HepG2 (cell line): ENCODE measurements at regions not wholly inside any gene's neighbourhood (a gene's known extent, or its start where the extent isn't known, plus 50 kb on each side); places are given as distances from the start of the nearest gene placed in this dataset.

Experiments used
- ATAC-seq: fragments of 200-7000 bp; cut with Tn5 transposase; 3 replicates; pipeline ENCODE4 v1.9.1; 2020; ENCODE audit warnings: mild to moderate bottlenecking, moderate library complexity
- BruUV-seq: library from RNA; stranded (reverse); fragments of 400-500 nt; replicated peaks from 2 replicates; lab custom pipeline; 2021; lab: Mats Ljungman, UMichigan
- CTCF ChIA-PET: fragments of 300-600 bp; formaldehyde crosslinking; extraction: SDS; loops from one replicate; lab custom pipeline; 2021; ENCODE audit warnings: low total read pairs, inconsistent platforms, low intra/inter-chr PET ratio; lab: Yijun Ruan, JAX
- POLR2A ChIA-PET: fragments of 350-600 bp; sonication (Branson Sonifier 250); formaldehyde crosslinking; loops from one replicate; lab custom pipeline; 2020; ENCODE audit warnings: antibody characterized with exemption, inconsistent platforms; lab: Yijun Ruan, JAX
- DNase-seq: peaks from one replicate; pipeline ENCODE4 v3.0.0-alpha.2; 2015; ENCODE audit warnings: low spot score
- FAIRE-seq: peaks from 3 replicates; lab custom pipeline; 2011; peaks lifted over from hg19 to GRCh38; lab: Jason Lieb, UNC
- H2AFZ ChIP-seq: one replicate; pipeline ENCODE4 v1.6.1; 2011; ENCODE audit warnings: low read length, inconsistent platforms
- H3K27ac ChIP-seq: fragments of 300-600 bp; 3 replicates; pipeline ENCODE4 v1.8.0; 2011; ENCODE audit warnings: mixed run types, mild to moderate bottlenecking, mixed read lengths, low read length, inconsistent platforms; ENCODE audit not compliant: insufficient read depth; ENCODE audit errors: extremely low read length
- H3K27me3 ChIP-seq, 2 experiments: fragments of 200-600 bp in 1 of 2; 2 replicates in 1 of 2; 3 replicates in 1 of 2; pipeline versions ENCODE4 v1.6.0 to v1.8.0; 2011; ENCODE audit warnings: low read length in 2 of 2, mild to moderate bottlenecking in 2 of 2, moderate library complexity in 2 of 2, inconsistent platforms in 1 of 2; ENCODE audit not compliant: insufficient read depth in 2 of 2, control insufficient read depth in 1 of 2
- H3K36me3 ChIP-seq, 2 experiments: fragments of 200-600 bp in 1 of 2; replicated peaks in 1 of 2; 2 replicates in 1 of 2; 3 replicates in 1 of 2; pipeline versions ENCODE4 v1.5.1 to v1.8.0; 2011; ENCODE audit warnings: low read length in 2 of 2, inconsistent platforms in 1 of 2; ENCODE audit not compliant: insufficient read depth in 2 of 2, control insufficient read depth in 1 of 2
- H3K4me1 ChIP-seq: 2 replicates; pipeline ENCODE4 v1.5.1; 2012; ENCODE audit warnings: low read length, inconsistent platforms; ENCODE audit not compliant: insufficient read depth
- H3K4me2 ChIP-seq: 2 replicates; pipeline ENCODE4 v1.6.0; 2011; ENCODE audit warnings: low read depth, low read length, inconsistent platforms
- H3K4me3 ChIP-seq, 3 experiments: fragments of 200-600 bp in 1 of 3; sonication (generic), shearing (Covaris generic) in 1 of 3; replicated peaks in 1 of 3; 2 replicates each; pipeline ENCODE4 v1.5.1; 2011 to 2016; ENCODE audit warnings: low read length in 3 of 3, inconsistent platforms in 2 of 3, low read depth in 2 of 3, mild to moderate bottlenecking in 2 of 3, control low read depth in 1 of 3, mixed read lengths in 1 of 3; ENCODE audit not compliant: insufficient read depth in 1 of 3
- H3K79me2 ChIP-seq: one replicate; pipeline ENCODE4 v1.6.1; 2011; ENCODE audit warnings: low read length, inconsistent platforms; ENCODE audit not compliant: insufficient read depth
- H3K9ac ChIP-seq: 2 replicates; pipeline ENCODE4 v1.6.0; 2011; ENCODE audit warnings: mild to moderate bottlenecking, low read depth, low read length, inconsistent platforms; ENCODE audit not compliant: insufficient read depth
- H3K9me3 ChIP-seq: 2 replicates; pipeline ENCODE4 v1.5.1; 2012; ENCODE audit warnings: mild to moderate bottlenecking, low read length
- H4K20me1 ChIP-seq: 2 replicates; pipeline ENCODE4 v1.6.0; 2011; ENCODE audit warnings: inconsistent platforms, mild to moderate bottlenecking, low read length, moderate library complexity; ENCODE audit not compliant: insufficient read depth
- EP300 ChIP-seq, 3 experiments: sonication (generic) in 1 of 3; formaldehyde crosslinking in 1 of 3; IDR thresholded peaks; 2 replicates each; pipeline versions ENCODE4 v1.5.1 to v1.6.1; 2011 to 2020; ENCODE audit warnings: low read depth in 2 of 3, low read length in 2 of 3, borderline replicate concordance in 1 of 3, improper control_type of control experiment in 1 of 3, mild to moderate bottlenecking in 1 of 3, missing genetic modification reagents in 1 of 3, moderate library complexity in 1 of 3
- HOXA5 ChIP-seq: sonication (generic); formaldehyde crosslinking; IDR thresholded peaks from 2 replicates; pipeline ENCODE4 v1.4.0; 2020; ENCODE audit warnings: missing genetic modification reagents
- MEIS1 ChIP-seq: sonication (generic); formaldehyde crosslinking; IDR thresholded peaks from 2 replicates; pipeline ENCODE4 v1.9.0; 2021; ENCODE audit warnings: mild to moderate bottlenecking, missing genetic modification reagents, moderate library complexity, borderline replicate concordance
- MTF2 ChIP-seq: sonication (generic); formaldehyde crosslinking; IDR thresholded peaks from 2 replicates; pipeline ENCODE4 v1.5.0; 2020; ENCODE audit warnings: missing genetic modification reagents, borderline replicate concordance
- NCOA1 ChIP-seq: sonication (generic); formaldehyde crosslinking; IDR thresholded peaks from 2 replicates; pipeline ENCODE4 v1.9.0; 2021; ENCODE audit warnings: missing genetic modification reagents
- PHB2 ChIP-seq: fragments of 450-650 bp; IDR thresholded peaks from 2 replicates; pipeline ENCODE4 v1.6.1; 2018; ENCODE audit not compliant: partially characterized antibody
- RORA ChIP-seq: sonication (generic); formaldehyde crosslinking; IDR thresholded peaks from 2 replicates; pipeline ENCODE4 v1.5.0; 2020; ENCODE audit warnings: mild to moderate bottlenecking, missing genetic modification reagents, moderate library complexity
- SOX5 ChIP-seq: IDR thresholded peaks from 2 replicates; pipeline ENCODE4 v1.6.1; 2016; ENCODE audit warnings: borderline replicate concordance
- SP1 ChIP-seq, 2 experiments: fragments of 450-650 bp in 1 of 2; sonication (generic) in 1 of 2; formaldehyde crosslinking in 1 of 2; IDR thresholded peaks; 2 replicates each; pipeline versions ENCODE4 v1.4.0 to v1.6.1; 2016 to 2020; ENCODE audit warnings: missing genetic modification reagents in 1 of 2
- ZBTB42 ChIP-seq: sonication (generic); formaldehyde crosslinking; IDR thresholded peaks from 2 replicates; pipeline ENCODE4 v1.5.0; 2020; ENCODE audit warnings: mild to moderate bottlenecking, missing genetic modification reagents
- ZIK1 ChIP-seq: sonication (generic); formaldehyde crosslinking; IDR thresholded peaks from 2 replicates; pipeline ENCODE4 v1.5.0; 2020; ENCODE audit warnings: mild to moderate bottlenecking, low read depth, missing genetic modification reagents, borderline replicate concordance
- ZNF33A ChIP-seq: sonication (generic); formaldehyde crosslinking; IDR thresholded peaks from 2 replicates; pipeline ENCODE4 v1.5.1; 2020; ENCODE audit warnings: missing genetic modification reagents, mild to moderate bottlenecking, moderate library complexity, borderline replicate concordance
- ZNF510 ChIP-seq: sonication (generic); formaldehyde crosslinking; IDR thresholded peaks from 2 replicates; pipeline ENCODE4 v1.4.0; 2020; ENCODE audit warnings: low read depth, mild to moderate bottlenecking, missing genetic modification reagents
- ZNF547 ChIP-seq: sonication (generic); formaldehyde crosslinking; IDR thresholded peaks from 2 replicates; pipeline ENCODE4 v1.5.1; 2020; ENCODE audit warnings: mild to moderate bottlenecking, missing genetic modification reagents
- WGBS: methylation state at CpG from one replicate; pipeline ENCODE4 v1.1.6; 2017; ENCODE audit warnings: low lambda C conversion rate; 5-methylcytosine and 5-hydroxymethylcytosine counted together
- in situ Hi-C: cut with HindIII; loops from 2 replicates; pipeline ENCODE4 v1.10.0; 2017; ENCODE audit warnings: low pct_unique_long_range_greater_than_20kb; ENCODE audit not compliant: extremely low pct_ligation_motif_present
- intact Hi-C: fragments of 100-400 bp; cut with micrococcal nuclease; formaldehyde crosslinking; loops from one replicate; pipeline ENCODE4 v1.10.0; 2022; ENCODE audit not compliant: unreplicated experiment
- TF ChIP-seq, protein P1 (sequence below): fragments of 450-650 bp; IDR thresholded peaks from 2 replicates; pipeline ENCODE4 v1.6.1; 2016
- TF ChIP-seq, protein P2 (sequence below): IDR thresholded peaks from 2 replicates; pipeline ENCODE4 v1.6.1; 2016; ENCODE audit warnings: missing compliant biosample characterization, missing genetic modification reagents, borderline replicate concordance
- TF ChIP-seq, protein P3 (sequence below), 2 experiments: sonication (generic) in 1 of 2; formaldehyde crosslinking in 1 of 2; IDR thresholded peaks; 2 replicates each; pipeline versions ENCODE4 v1.5.1 to v1.6.1; 2011 to 2020; ENCODE audit warnings: borderline replicate concordance in 1 of 2, low read depth in 1 of 2, low read length in 1 of 2, mild to moderate bottlenecking in 1 of 2, missing genetic modification reagents in 1 of 2, moderate library complexity in 1 of 2

DNA sequence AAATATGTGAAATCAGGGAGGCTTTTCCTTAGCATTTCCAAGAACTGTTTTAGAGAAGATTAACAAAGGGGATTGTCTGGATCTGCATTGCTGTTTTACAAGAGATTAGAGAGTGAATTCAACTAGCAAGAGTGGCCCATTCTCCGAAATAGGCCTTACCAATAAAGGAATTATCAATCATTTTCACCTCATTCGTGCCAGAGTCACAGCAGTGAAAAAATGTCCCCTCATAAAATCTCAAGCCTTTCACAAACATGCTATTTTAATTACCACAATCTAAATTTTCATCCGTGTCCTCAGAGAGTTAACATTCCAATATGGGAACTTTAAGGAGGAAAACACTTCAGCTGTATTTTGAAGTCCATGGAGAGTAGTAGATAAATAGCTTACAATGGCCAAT is 979.6 kb downstream of the RPA4 start (continued):
- TF ChIP-seq ZIK1 (CRISPR knock-in tag) (no peak), PHB2 (no peak), ZNF547 (CRISPR knock-in tag) (no peak), RORA (CRISPR knock-in tag) (no peak), SOX5 (CRISPR knock-in tag) (no peak)
- TF ChIP-seq, all 625 proteins: peak for 0

DNA sequence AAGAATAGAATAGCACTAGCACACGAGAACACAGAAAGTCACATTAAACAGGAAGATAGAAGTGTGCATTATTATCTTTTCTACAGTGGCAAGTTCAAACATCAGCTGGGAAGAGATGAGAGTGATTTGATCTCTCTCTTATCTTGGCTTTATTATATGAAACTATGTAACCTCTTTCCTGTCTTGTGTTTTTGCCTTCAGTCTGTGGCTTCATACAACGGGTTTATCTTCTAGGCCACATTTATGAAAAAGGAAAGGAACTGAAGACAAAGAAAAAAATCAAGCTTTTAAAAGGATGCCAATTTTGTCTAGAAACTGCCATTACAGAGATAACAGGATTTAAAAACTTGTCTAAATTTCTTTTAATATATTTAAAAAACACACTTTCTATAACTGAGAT is 983.6 kb downstream of the RPA4 start:
- BruUV-seq, result no TSS peak
- ATAC-seq, result no peak
- H3K4me3 ChIP-seq, result no peak overlapping the region

More for the DNA sequence above, 983.6 kb downstream of the RPA4 start:
- Histone ChIP-seq H3K4me1 (no peaks in the 10 kb centered on the region), H2AFZ (no peak overlapping the region), H3K79me2 (no peaks in the 10 kb centered on the region), H3K27me3 (no peaks in the 10 kb centered on the region), H3K9ac (no peak overlapping the region), H3K27ac (no peak overlapping the region), H4K20me1 (no peaks in the 10 kb centered on the region), H3K9me3 (no peaks in the 10 kb centered on the region), H3K36me3 (no peaks in the 10 kb centered on the region), H3K4me2 (no peak overlapping the region)
- POLR2A ChIA-PET, result no interaction called here
- DNase-seq (no peak), FAIRE-seq (no peak)
- CTCF ChIA-PET, result no interaction called here
- TF ChIP-seq MTF2, result no peak
- no peak for TF ChIP-seq HOXA5
- no peak for TF ChIP-seq NCOA1
- TF ChIP-seq ZNF510, result no peak
- TF ChIP-seq MEIS1 (CRISPR knock-in tag), result no peak
- no peak for TF ChIP-seq ZBTB42 (CRISPR knock-in tag)
- TF ChIP-seq, protein P1, sequence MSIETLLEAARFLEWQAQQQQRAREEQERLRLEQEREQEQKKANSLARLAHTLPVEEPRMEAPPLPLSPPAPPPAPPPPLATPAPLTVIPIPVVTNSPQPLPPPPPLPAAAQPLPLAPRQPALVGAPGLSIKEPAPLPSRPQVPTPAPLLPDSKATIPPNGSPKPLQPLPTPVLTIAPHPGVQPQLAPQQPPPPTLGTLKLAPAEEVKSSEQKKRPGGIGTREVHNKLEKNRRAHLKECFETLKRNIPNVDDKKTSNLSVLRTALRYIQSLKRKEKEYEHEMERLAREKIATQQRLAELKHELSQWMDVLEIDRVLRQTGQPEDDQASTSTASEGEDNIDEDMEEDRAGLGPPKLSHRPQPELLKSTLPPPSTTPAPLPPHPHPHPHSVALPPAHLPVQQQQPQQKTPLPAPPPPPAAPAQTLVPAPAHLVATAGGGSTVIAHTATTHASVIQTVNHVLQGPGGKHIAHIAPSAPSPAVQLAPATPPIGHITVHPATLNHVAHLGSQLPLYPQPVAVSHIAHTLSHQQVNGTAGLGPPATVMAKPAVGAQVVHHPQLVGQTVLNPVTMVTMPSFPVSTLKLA, result no peak
- no peak for TF ChIP-seq SP1 (IDR thresholded peaks at IDR 0.05)
- no peak for TF ChIP-seq SP1 (CRISPR knock-in tag; IDR thresholded peaks at IDR 0.05)
- no peak for TF ChIP-seq EP300 (IDR thresholded peaks at IDR 0.05; ENCODE audit: low read depth in 2 of 2, low read length in 2 of 2)
- no peak for TF ChIP-seq EP300 (CRISPR knock-in tag; IDR thresholded peaks at IDR 0.05; ENCODE audit: borderline replicate concordance)
- TF ChIP-seq ZNF33A (CRISPR knock-in tag), result no peak
- TF ChIP-seq, protein P2, sequence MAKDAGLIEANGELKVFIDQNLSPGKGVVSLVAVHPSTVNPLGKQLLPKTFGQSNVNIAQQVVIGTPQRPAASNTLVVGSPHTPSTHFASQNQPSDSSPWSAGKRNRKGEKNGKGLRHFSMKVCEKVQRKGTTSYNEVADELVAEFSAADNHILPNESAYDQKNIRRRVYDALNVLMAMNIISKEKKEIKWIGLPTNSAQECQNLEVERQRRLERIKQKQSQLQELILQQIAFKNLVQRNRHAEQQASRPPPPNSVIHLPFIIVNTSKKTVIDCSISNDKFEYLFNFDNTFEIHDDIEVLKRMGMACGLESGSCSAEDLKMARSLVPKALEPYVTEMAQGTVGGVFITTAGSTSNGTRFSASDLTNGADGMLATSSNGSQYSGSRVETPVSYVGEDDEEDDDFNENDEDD (CRISPR knock-in tag), result no peak
- TF ChIP-seq, protein P3, sequence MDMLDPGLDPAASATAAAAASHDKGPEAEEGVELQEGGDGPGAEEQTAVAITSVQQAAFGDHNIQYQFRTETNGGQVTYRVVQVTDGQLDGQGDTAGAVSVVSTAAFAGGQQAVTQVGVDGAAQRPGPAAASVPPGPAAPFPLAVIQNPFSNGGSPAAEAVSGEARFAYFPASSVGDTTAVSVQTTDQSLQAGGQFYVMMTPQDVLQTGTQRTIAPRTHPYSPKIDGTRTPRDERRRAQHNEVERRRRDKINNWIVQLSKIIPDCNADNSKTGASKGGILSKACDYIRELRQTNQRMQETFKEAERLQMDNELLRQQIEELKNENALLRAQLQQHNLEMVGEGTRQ (IDR thresholded peaks at IDR 0.05; ENCODE audit: low read depth, low read length), result no peak
- TF ChIP-seq, protein P3 (CRISPR knock-in tag; IDR thresholded peaks at IDR 0.05; ENCODE audit: borderline replicate concordance), result no peak
- intact Hi-C loops (no loop called here), in situ Hi-C loops (no loop called here)
- WGBS, result 0% methylated on average over 2 of the region's 2 CpGs
